ENCODE measurements at regions not wholly inside any gene's neighbourhood (a gene's known extent, or its start where the extent isn't known, plus 50 kb on each side); places are given as distances from the start of the nearest gene placed in this dataset.
A peak's percentile ranks its signal among the peaks of the same experiment; 100 is the strongest.

DNA sequence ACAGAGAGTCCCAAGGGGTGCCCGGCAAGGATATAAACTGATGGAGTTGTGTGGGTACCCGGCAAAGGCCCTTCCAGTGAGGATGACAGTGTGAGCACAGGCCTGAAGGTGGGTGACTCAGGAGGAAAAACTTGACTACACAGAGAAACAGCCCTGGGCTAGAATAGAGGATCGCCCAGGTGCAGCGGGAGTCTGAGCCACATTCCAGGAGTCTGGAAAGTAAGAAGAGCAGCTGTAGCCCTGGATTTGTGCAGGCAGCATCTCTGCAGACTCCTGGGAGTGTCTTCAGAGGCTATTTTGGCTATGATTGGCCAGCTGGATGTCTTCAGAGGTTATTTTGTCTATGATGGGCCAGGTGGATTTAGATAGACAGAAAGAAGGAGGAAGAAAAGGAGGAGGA, 367.6 kb upstream of the MKI67 start:
- DNase-seq (ENCODE audit: low read depth, low spot score), result peak; percentile 51

GRCh38 chr10:128494665-128495064, 368.4 kb upstream of the MKI67 start:
- no peak for DNase-seq (ENCODE audit: low read depth, low spot score)

GRCh38 chr10:128497660-128498377, 371.6 kb upstream of the MKI67 start:
- no peak for DNase-seq (ENCODE audit: low read depth, low spot score)

DNA sequence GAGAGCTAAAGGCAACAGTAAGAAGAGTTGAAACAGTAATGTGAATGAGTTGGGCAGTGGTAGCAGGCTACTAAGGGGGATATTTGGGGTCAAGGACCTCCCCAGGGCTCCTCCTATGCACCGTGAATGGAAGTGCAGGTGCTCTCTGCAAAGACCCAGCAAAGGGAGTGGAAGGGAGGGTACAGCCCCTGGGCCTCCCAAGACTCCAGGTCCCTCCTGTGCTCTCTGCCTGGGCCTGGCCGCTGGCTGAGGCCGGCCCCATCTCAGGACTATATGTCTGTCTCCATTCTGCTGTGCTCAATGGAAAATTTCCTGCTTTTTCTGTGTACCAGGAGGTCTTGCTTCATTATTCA, 372.1 kb upstream of the MKI67 start:
- DNase-seq (ENCODE audit: low read depth, low spot score), result no peak

DNA sequence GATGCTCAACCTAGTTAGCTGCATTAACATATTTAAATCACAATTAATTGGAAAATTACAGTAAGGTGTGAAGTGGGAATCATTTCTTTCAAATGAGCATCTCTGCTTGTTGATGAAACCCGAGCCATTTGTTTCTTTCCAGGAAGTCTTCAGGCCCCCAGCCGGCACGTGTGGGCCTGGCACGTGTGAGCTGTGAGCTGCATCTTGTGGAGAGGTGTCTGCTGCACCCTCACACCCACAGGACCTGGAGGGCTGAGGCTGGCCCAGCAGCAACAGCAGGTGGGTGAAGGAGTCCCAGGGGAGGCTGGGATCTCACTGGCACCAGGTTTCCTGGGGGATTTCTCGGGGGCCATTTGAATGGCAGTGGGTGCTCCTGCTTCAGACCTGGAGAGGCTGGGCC, 372.5 kb upstream of the MKI67 start:
- no peak for DNase-seq (ENCODE audit: low read depth, low spot score)

DNA sequence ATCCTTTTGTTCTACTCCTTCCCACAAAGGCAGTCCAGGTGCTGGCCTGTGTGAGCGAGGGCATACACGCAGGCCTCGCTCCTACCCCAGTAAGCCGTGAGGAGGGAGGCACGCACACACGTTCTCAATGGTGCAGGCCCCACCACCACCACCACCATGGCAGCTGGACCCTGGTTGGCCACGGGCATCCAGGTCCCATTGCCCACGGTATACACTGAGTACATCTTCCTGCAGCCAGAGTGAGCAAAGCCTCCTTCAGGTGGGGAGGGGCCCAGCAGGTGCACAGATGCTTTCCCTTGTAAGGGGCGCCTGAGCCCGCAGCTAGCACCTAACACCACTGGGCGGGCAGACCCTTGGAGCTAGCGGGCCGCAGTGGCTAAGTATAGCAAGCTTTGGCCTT, 373.3 kb upstream of the MKI67 start:
- DNase-seq (ENCODE audit: low read depth, low spot score), result no peak

DNA sequence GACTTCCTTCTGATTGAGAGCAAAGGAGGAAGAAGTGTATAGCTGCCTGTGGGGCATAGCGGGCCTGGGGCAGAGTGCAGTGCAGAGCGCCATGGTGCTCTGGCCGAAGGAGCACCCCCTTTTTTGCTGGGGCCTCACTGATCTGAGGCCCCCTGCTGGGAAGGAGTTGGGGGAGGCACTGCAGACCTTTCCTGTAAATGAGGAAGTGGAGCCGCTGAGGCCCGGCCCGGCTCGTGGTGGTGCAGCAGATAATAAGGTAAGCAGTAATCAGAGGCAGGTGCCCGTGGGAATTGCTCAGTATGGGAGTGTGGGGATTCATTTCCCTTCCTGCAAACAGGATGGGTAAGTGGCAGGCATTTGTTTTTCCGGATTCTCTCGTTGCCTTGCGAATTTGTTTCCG, 373.7 kb upstream of the MKI67 start:
- DNase-seq (ENCODE audit: low read depth, low spot score), result no peak

DNA sequence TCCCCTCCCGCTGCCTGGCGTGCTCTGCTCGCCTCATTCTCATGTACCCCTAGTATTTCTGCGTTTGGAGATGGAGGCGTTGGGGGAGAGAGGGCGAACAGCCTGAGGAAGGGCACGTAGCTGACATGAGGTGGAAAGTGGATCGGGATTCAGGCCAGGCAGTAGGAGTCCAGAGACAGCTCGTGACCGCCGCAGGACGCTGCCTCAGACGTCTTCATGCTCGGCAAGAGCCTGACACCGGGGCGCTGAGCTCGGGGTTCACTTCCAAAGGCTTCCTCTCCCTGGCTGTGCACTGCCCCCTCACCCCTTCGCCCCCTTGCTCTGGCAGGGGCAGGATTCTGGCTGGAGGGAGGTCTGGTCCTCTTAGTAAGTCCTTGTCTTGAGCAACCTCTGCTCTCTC, 374.4 kb upstream of the MKI67 start:
- no peak for DNase-seq (ENCODE audit: low read depth, low spot score)

- DNase-seq (ENCODE audit: low read depth, low spot score), result no peak
Measured at GRCh38 chr10:128505346-128505745, 379.1 kb upstream of the MKI67 start.

DNA sequence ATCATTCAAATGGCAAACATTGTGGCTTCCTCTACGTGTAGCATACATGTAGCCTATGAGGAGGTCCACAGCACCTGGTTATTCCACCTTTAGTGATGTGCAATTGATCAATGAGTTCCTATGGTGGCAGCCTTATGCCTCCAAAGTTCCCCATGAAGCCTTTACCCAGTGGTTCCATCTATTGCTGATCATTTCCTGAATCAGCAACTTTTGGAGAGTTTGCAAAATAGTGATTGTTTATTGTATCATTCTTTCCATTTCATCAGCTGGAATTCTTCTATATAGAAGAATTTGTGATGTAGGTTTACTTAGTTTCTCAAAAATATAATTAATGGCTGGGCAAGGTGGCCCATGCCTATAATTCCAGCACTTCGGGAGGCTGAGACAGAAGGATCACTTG, 380.2 kb upstream of the MKI67 start:
- no peak for DNase-seq (ENCODE audit: low read depth, low spot score)

- DNase-seq (ENCODE audit: low read depth, low spot score), result no peak
Measured at GRCh38 chr10:128507066-128507465, 380.8 kb upstream of the MKI67 start.

DNA sequence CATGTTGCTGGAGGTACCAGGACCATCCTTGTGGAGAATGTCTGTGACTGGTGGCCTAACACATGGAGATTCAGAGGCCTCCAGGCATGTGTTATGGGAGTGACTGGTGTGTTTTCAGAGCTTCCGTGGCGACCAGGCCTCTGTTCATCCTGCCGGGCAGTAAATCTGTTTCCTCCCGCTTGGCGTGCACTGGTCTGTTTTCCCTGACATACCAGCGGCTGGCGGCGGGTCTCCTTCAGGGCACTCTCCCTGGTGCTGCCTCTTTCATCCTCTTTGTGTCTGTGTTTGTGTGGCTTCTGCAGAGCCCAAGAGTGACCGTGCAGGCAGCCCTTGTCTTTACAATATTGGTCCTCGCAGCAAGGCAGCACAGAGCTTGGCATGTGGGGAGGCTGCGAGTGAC, 385.1 kb upstream of the MKI67 start:
- peak; percentile 66 for DNase-seq (ENCODE audit: low read depth, low spot score)

DNA sequence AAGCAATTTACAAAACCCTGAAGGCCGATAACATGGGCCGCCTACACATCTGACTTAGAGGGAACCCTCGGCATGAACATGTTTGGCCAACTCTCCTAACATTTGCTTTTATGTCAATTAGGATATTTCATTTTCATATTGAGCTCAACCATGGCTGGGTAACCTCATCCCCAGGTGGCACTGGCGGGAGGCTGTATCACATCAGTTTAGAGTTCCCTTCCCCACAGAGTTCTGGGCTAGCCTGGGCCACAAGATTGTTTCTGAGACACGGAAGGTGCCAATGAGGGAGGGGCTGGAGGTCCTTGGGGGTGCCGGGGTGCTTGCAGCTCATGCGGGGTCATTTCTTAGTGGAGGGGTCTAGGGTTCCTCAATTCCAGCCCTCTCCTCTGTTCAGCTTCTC, 386.5 kb upstream of the MKI67 start:
- no peak for DNase-seq (ENCODE audit: low read depth, low spot score)

- DNase-seq (ENCODE audit: low read depth, low spot score), result no peak
Measured at GRCh38 chr10:128514536-128514935, 388.3 kb upstream of the MKI67 start.

DNA sequence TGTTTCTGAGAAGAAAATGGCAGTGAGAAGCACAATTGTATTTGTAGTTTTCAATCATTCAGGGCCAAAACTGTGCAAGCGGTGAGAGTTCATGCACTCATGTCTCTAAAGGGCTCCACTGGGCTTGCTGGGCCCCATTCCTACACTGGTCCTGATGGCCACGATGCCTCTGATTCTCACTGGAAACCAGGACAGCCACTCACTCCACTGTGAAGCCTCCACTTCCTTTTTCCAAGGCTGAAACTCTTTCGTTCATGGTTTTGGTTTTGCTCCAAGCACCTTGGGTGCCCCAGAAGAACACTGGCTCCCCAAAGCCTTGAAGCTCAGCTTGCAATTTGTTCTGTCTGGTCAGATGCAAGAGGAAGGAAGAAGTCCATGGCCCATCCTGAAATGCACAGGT, 390.0 kb upstream of the MKI67 start:
- no peak for DNase-seq (ENCODE audit: low read depth, low spot score)

DNA sequence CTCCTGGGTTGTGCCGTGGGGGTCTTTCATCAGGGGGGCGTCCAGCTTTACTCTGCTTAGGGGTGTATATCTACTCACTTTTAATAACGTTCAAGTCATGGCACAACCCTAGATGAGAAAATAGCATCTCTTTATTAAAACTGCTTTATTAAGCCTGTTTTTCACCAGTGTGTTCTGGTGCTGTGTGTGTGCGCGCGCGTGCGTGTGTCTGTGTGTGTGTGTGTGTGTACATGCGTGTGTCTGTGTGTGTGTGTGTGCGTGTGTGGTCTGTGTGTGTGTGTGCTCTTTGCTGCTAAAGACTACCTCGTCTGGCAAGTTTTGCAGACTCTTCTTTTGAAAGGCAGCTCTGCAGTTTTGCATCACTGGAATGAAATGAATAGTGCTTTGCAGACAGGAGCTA, 390.9 kb upstream of the MKI67 start:
- DNase-seq (ENCODE audit: low read depth, low spot score), result no peak

DNA sequence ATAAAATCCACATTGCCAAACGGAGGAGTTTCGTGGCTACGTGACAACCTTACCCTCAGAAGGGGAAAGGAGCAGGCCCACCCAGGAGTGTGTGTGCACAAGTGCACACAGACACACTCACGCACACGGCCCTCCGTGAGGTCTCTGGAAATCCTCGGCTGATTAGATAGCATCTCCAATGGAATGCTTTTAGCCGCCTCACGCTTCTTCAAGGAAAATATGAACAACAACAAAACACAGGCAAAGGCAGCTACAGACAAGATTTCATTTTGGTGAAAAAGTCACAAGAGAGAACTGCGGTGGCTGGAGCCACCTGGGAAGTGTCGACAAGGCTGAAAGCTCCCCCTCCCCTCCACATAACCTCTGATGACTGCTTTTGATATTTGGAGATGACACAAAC, 391.8 kb upstream of the MKI67 start:
- DNase-seq (ENCODE audit: low read depth, low spot score), result no peak

DNA sequence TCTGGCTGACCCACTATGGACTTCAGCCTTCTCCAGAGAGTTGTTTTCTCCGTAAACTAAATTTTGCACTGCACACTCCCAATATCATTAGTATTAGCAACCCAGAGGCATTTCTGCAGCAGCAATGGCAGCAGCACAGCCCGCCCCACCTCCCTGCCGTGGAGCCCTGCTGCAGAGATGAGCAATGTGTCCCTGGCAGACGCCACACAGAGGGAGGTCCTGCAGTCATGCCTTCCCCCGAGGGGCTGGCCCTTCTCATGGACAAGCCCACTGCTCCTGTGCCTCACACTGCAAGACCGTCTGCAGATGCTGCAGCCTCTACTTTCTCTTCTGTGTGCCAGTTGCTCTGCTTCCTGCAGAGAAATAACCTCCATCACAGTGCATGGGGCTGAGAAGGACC, 393.4 kb upstream of the MKI67 start:
- no peak for DNase-seq (ENCODE audit: low read depth, low spot score)

- DNase-seq (ENCODE audit: low read depth, low spot score), result no peak
Measured at GRCh38 chr10:128520211-128520815, 394.1 kb upstream of the MKI67 start.

DNA sequence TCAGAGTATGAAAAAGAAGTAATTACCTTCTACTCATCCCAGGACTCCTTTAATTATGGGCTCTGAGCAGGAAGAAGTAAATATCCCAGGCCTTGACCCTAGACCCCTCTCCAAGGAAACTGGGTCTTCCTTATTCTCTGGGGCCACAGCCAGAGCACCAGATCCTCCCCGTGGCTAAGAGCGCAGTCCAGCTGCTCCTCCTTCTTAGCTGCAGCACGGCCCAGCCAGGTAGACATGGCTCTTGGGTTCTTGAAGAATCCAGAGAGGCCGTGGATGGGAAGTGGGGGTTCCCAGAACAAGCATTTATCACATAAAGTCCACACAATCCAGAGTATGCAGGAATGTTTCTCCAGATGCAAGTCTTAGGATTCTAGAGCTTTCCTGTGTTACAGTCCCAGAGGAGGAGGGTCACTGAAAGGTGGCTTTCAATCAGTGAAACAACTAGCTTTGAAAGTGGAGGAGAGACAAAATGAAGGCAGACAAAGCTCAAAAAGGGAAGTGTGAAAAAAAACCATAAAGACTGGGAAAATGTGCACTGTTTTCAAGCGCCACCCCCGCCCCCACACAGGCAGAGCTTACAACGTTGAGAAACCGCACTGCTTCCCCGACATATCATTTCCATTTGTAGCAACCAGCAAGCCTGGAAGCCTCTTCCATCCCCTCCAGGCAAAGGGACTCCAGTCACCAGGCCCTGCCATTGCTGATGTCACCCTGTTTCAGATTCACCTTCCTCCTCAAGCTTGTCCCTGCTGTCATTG, 396.5 kb upstream of the MKI67 start:
- no peak for DNase-seq (ENCODE audit: low read depth, low spot score)

DNA sequence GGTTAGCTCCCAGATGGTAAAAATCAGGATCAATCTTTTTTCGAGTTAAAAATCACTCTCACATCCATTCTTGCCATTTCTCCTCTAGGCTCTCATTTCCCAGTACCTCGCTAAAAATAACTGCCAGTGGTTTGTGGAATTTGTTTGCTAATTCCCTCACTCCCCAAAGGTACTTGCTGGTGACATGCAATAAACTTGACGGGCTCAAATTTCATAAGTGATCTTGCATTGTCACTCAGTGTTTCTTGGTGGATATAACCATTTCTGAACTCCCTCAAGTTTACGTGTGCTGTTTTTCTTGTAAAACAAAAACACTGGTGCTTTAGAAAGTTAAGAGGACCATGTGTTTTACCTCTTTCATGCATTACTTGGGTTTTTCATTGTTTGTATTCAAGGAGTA, 399.2 kb upstream of the MKI67 start:
- DNase-seq (ENCODE audit: low read depth, low spot score), result no peak

GRCh38 chr10:128525936-128526335, 399.7 kb upstream of the MKI67 start:
- no peak for DNase-seq (ENCODE audit: low read depth, low spot score)

DNA sequence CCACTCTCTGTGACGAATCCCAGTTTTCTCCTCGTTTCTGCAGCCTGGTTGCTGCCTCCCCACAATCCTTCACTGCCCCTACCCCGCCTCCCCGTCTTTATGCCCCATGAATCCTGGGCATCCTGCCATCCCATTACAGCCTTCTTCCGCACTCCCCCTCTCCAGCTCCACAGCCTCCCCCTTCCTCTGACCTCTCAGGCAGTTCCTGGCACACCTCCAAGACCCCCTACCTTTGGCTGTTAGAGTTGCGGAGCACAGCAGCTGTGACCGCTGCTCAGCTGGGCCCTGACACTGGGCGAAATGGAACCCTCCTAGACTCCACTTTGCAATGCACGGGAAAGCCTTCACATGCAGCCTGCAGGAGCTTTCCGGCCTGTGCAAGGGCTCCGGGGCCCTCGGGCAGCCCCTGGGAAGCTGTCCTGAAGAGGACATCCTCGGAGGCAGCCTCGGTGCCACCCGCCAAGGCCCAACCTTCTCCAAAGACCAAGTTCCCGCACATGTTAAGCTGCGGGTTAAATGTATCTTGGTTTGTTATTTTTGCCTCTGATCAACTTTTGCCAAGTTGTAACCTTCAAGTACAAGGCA, 400.7 kb upstream of the MKI67 start:
- no peak for DNase-seq (ENCODE audit: low read depth, low spot score)

Measured in ELF-1 (cell line).